HUES48 (cell line): ENCODE measurements at regions not wholly inside any gene's neighbourhood (a gene's known extent, or its start where the extent isn't known, plus 50 kb on each side); places are given as distances from the start of the nearest gene placed in this dataset.

Experiments
- H3K27ac ChIP-seq: one replicate; pipeline ENCODE4 v1.7.0; 2013; ENCODE audit warnings: low read depth, low read length, inconsistent platforms
- H3K27me3 ChIP-seq: 2 replicates; pipeline ENCODE4 v1.6.1; 2013; ENCODE audit warnings: mild to moderate bottlenecking, low read length; ENCODE audit not compliant: control insufficient read depth, insufficient read depth
- H3K36me3 ChIP-seq: 2 replicates; pipeline ENCODE4 v1.6.1; 2013; ENCODE audit warnings: low read length; ENCODE audit not compliant: control insufficient read depth, insufficient read depth
- H3K4me1 ChIP-seq: 2 replicates; pipeline ENCODE4 v1.6.1; 2013; ENCODE audit warnings: mild to moderate bottlenecking, low read length; ENCODE audit not compliant: control insufficient read depth, insufficient read depth
- H3K4me3 ChIP-seq: 2 replicates; pipeline ENCODE4 v1.5.1; 2013; ENCODE audit warnings: mild to moderate bottlenecking, low read depth, low read length
- H3K9ac ChIP-seq: 2 replicates; pipeline ENCODE4 v1.6.1; 2013; ENCODE audit warnings: mild to moderate bottlenecking, low read depth, low read length, moderate library complexity
- H3K9me3 ChIP-seq: 2 replicates; pipeline ENCODE4 v1.6.1; 2013; ENCODE audit warnings: low read length; ENCODE audit not compliant: control insufficient read depth, insufficient read depth

DNA sequence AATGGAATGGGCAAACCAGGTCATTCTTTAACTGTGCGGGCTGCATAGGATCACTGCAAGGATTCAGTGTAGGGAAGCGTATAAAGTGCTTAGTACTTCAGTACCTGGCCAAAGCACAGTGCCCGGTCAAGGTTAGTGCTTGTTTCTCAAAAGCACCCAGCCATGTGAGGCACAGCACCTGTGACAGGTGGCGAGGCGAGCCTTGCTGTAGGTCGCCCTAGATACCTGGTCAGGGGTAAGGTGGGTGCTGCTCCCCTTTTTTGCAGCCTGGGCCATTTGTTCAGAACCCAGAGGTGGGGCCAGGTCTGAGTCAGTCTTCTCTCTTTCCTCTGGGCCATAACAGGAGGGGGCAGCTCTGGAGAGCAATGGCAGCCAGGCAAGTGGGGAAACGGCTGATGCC lies 172.0 kb downstream of the IRF8 start:
- Histone ChIP-seq H3K27ac (no peak overlapping the region), H3K36me3 (no peaks in the 10 kb centered on the region)

GRCh38 chr16:86071611-86072240 lies 172.8 kb downstream of the IRF8 start:
- H3K36me3 ChIP-seq = no peaks in the 10 kb centered on the region
- H3K9ac ChIP-seq = no peak overlapping the region
- H3K4me1 ChIP-seq = peaks cover 4% of the 10 kb centered on the region; the same call in 1 of the 2 replicates
- no peak overlapping the region for H3K27ac ChIP-seq
- H3K9me3 ChIP-seq = no peaks in the 10 kb centered on the region
- H3K27me3 ChIP-seq = no peaks in the 10 kb centered on the region
- H3K4me3 ChIP-seq = no peak overlapping the region

More for the DNA sequence above, 172.0 kb downstream of the IRF8 start:
- Histone ChIP-seq H3K4me1 (peaks cover 4% of the 10 kb centered on the region; the same call in 1 of the 2 replicates), H3K27me3 (no peaks in the 10 kb centered on the region), H3K9ac (no peak overlapping the region), H3K4me3 (no peak overlapping the region), H3K9me3 (no peaks in the 10 kb centered on the region)

DNA sequence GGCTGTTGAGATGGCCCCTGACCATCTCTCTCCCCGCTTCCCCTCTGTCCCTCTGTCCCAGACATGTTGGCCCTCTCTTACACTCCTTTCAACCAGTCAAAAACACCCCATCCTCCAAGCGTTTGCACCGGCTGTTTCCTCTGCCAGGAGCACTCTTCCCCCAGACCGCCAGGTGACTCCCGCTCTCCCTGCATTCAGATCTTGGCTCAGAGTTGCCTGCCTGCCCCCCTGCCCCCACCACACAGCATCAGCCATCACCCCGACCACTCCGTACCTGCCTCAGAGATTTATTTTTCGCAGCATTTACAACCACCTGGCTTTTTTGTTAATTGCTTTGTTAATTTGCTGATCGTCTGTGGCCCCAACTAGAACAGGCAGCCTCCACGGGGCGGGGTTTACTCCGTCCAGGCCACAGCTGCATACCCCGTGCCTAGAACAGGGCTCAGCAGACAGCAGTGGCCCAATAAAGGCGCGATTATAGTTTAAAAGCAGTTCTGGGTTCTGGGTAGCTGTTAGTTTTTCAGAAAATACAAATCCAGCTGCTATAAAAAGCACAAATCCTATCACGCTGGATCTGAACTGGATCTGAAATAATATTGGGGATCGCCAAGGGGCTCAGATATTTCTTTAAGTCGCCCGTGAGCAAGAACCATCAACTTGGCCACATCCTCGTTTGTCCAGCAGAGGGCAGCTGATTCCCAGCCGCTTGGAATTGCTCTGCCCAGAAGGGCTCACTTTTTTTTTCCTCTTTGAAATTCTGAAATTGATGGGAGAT lies 173.6 kb downstream of the IRF8 start:
- Histone ChIP-seq H3K9me3 (no peaks in the 10 kb centered on the region), H3K4me1 (peaks cover 4% of the 10 kb centered on the region; the same call in 1 of the 2 replicates), H3K36me3 (no peaks in the 10 kb centered on the region), H3K27ac (no peak overlapping the region), H3K9ac (no peak overlapping the region), H3K27me3 (no peaks in the 10 kb centered on the region), H3K4me3 (no peak overlapping the region)

GRCh38 chr16:86073103-86073625 lies 174.2 kb downstream of the IRF8 start:
- Histone ChIP-seq H3K27me3 (no peaks in the 10 kb centered on the region), H3K4me3 (no peak overlapping the region), H3K4me1 (peaks cover 4% of the 10 kb centered on the region; the same call in 1 of the 2 replicates), H3K36me3 (no peaks in the 10 kb centered on the region), H3K27ac (no peak overlapping the region), H3K9me3 (no peaks in the 10 kb centered on the region), H3K9ac (no peak overlapping the region)

DNA sequence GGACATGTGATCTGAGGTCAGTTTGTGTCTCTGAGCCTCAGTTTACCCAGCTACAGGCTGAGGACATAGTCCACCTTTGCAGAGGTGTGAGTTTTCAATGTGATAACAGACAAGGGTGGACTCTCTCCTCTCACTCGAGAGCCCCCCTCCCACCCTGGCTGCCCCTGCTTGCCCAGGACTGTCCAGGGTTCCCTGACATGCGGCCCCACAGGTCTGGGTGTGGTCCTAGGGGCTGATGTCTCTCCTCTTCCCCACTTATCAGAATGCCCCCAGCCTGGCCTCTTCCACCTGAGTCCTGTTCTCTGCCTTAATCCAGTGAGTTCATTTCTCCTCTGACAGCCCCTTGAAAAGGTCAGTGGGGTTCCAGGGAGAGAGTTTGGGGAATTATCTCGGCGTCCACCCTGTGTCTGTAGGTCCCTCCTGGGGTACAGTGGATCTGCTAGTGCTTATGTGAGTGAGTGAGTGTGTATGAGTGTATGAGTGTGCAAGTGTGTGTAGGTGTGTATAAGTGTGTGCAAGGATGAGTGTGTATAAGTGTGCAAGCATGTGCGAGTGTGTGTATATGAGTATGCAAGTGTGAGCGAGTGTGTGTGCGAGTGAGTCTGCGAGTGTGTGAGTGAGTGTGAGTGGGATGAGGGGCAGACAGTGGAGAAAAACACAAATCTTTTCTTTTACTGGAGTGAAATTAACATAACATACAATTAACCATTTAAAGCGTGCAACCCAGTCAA lies 175.0 kb downstream of the IRF8 start:
- Histone ChIP-seq H3K4me1 (peaks cover 4% of the 10 kb centered on the region; the same call in 1 of the 2 replicates), H3K27ac (no peak overlapping the region), H3K9me3 (no peaks in the 10 kb centered on the region), H3K4me3 (no peak overlapping the region), H3K9ac (no peak overlapping the region), H3K36me3 (no peaks in the 10 kb centered on the region), H3K27me3 (no peaks in the 10 kb centered on the region)

DNA sequence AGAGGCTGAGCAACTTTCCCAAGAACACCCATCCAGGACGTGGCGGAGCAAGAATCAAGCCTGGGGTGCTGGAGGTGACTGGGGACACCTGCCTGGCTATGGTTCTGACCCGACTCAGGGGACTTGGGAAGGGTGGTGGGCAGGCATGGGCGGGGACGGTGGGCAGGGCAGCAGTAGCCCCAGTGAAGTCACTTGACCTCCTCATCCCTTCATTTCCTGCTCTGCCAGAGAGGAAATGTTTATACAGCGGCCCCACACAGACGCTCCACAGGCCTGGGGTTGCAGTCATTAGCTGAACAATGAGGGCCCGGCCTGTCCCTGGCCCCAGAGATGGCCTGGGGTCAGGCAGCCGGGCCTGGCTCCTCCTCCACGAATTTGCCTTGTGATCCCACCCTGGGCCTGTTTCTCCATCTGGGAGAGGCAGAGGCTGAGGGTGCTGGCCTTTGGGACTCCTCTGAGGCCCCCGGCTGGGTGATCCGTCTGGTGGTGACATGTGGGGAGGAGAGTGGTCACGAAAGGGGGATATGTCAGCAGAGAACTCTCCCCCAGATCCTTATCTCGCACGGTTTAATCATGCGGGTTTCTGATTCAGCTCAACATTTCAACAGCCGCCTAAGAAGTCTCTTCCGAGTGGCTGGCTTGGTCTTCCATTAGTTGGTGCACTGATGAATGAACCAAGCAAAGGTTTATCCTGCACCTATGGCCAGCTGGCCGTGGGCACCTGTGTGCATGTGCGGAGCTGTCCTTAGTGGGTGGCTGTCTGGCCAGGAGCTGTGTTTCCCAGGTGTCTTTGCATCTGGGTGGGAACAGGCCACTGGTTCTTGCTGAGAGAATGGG lies 175.9 kb downstream of the IRF8 start:
- Histone ChIP-seq H3K4me3 (no peak overlapping the region), H3K27ac (no peak overlapping the region), H3K9ac (no peak overlapping the region), H3K27me3 (no peaks in the 10 kb centered on the region), H3K36me3 (no peaks in the 10 kb centered on the region), H3K4me1 (peaks cover 4% of the 10 kb centered on the region; the same call in 1 of the 2 replicates), H3K9me3 (no peaks in the 10 kb centered on the region)

GRCh38 chr16:86075488-86075785 lies 176.5 kb downstream of the IRF8 start:
- H3K4me3 ChIP-seq = no peak overlapping the region
- H3K9ac ChIP-seq = no peak overlapping the region
- H3K36me3 ChIP-seq = no peaks in the 10 kb centered on the region
- no peak overlapping the region for H3K27ac ChIP-seq
- H3K4me1 ChIP-seq = peaks cover 4% of the 10 kb centered on the region; the same call in 1 of the 2 replicates
- no peaks in the 10 kb centered on the region for H3K27me3 ChIP-seq
- H3K9me3 ChIP-seq = no peaks in the 10 kb centered on the region

DNA sequence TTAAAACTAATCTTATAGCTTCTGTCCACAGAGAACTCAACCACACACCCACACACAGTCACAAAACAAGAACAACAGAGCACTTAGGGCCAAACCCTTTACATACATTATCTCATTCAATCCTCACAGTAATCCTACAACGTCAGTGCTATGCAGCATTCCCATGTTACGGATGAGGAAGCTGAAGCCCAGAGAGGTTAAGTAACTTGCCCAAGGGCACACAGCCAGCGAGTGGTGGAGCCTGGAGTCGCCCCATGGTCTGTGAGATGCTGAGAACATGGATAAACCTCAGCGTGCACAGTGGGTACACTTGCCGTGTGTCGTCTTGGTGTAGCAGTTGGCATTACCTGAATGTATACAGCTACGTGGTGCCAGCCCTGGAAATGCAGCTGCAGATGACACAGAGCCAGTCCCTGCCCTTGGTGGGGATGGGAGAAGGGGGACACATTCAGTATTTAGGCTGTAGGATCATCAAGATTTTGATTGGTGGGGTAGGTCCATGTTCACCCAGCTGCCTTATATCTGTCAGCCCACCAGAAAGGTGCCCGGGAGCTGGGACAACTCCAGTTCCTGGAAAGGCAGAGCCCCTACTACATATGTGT lies 177.0 kb downstream of the IRF8 start:
- Histone ChIP-seq H3K4me3 (no peak overlapping the region), H3K9me3 (no peaks in the 10 kb centered on the region), H3K27me3 (no peaks in the 10 kb centered on the region), H3K36me3 (no peaks in the 10 kb centered on the region), H3K27ac (no peak overlapping the region), H3K4me1 (peaks cover 4% of the 10 kb centered on the region; the same call in 1 of the 2 replicates), H3K9ac (no peak overlapping the region)

DNA sequence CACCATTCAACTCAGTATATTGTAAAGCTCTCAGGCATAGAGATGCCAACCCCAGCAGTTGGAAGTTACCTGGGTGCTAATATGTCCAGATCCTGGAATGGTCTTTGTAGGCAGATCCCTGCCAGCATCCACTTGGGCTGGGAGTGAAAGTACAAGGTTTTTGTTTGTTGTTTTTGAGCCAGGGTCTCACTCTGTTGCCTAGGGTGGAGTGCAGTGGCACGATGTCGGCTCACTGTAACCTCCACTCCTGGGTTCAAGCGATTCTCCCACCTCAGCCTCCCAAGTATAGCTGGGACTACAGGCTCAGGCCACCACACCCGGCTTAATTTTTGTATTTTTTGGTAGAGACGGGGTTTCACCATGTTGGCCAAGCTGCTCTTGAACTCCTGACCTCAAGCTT lies 177.6 kb downstream of the IRF8 start:
- H3K9me3 ChIP-seq = no peaks in the 10 kb centered on the region
- H3K4me3 ChIP-seq = no peak overlapping the region
- peaks cover 4% of the 10 kb centered on the region; the same call in 1 of the 2 replicates for H3K4me1 ChIP-seq
- H3K36me3 ChIP-seq = no peaks in the 10 kb centered on the region
- no peaks in the 10 kb centered on the region for H3K27me3 ChIP-seq
- no peak overlapping the region for H3K27ac ChIP-seq
- H3K9ac ChIP-seq = no peak overlapping the region
